Stomach (tissue), 8 donors: ENCODE measurements at regions not wholly inside any gene's neighbourhood (a gene's known extent, or its start where the extent isn't known, plus 50 kb on each side); places are given as distances from the start of the nearest gene placed in this dataset.

ENCODE experiments used
- DNase-seq, 2 donors: peaks; one replicate each; pipeline versions ENCODE4 v3.0.0 to v3.0.0-alpha.2; 2013 to 2019
- H3K27ac ChIP-seq, 5 donors: fragments of 200-600 bp in 4 of 5; sonication (generic) in 4 of 5; one replicate each; pipeline ENCODE4 v1.5.1; 2013 to 2019; ENCODE audit warnings: mild to moderate bottlenecking in 1 of 5, moderate library complexity in 1 of 5
- H3K27me3 ChIP-seq, 3 donors: fragments of 200-600 bp; sonication (generic); one replicate each; pipeline ENCODE4 v1.5.1; 2017 to 2019; ENCODE audit warnings: mixed run types in 1 of 3
- H3K36me3 ChIP-seq, 4 donors: fragments of 200-600 bp; sonication (generic); 1 replicate in 3 of 4; 2 replicates in 1 of 4; pipeline ENCODE4 v1.5.1; 2016 to 2019
- H3K4me1 ChIP-seq, 4 donors: fragments of 200-600 bp; sonication (generic); one replicate each; pipeline ENCODE4 v1.5.1; 2016 to 2019
- H3K4me3 ChIP-seq, 4 donors: fragments of 200-600 bp; sonication (generic) in 3 of 4; one replicate each; pipeline ENCODE4 v1.5.1; 2016 to 2019; ENCODE audit warnings: mild to moderate bottlenecking in 1 of 4
- H3K9me3 ChIP-seq, 4 donors: fragments of 200-600 bp; sonication (generic); one replicate each; pipeline ENCODE4 v1.5.1; 2016 to 2019
- CTCF ChIP-seq, 7 experiments: fragments of 450-650 bp in 4 of 7; fragments of 200-600 bp in 3 of 7; sonication (generic) in 3 of 7; IDR thresholded peaks; one replicate each; pipeline ENCODE4 v1.5.1; 2016 to 2019; ENCODE audit warnings: antibody characterized with exemption in 7 of 7, control low read depth in 2 of 7, mild to moderate bottlenecking in 1 of 7
- EP300 ChIP-seq: sonication (generic); formaldehyde crosslinking; IDR thresholded peaks from one replicate; pipeline ENCODE4 v1.6.1; 2017; ENCODE audit warnings: antibody characterized with exemption
- POLR2A ChIP-seq, 4 donors: fragments of 450-650 bp; IDR thresholded peaks; one replicate each; pipeline ENCODE4 v1.6.1; 2016; ENCODE audit warnings: antibody characterized with exemption in 4 of 4, control low read depth in 2 of 4, mild to moderate bottlenecking in 1 of 4, moderate library complexity in 1 of 4
- POLR2AphosphoS5 ChIP-seq, 3 donors: sonication (generic); formaldehyde crosslinking; IDR thresholded peaks; one replicate each; pipeline ENCODE4 v1.6.1; 2016; ENCODE audit warnings: antibody characterized with exemption in 3 of 3
- WGBS, 5 donors: extraction: QIAGEN DNeasy Blood & Tissue Kit in 3 of 5; methylation state at CpG; one replicate each; pipeline versions ENCODE4 v1.1.5 to v1.1.7; 2013 to 2018; 5-methylcytosine and 5-hydroxymethylcytosine counted together
- intact Hi-C: fragments of 100-400 bp; cut with DNase I; formaldehyde crosslinking; loops from one replicate; pipeline ENCODE4 v1.15.1; 2023; ENCODE audit warnings: low total_unique reads
- donor health status: healthy with polysubstance abuse.
- donor health status: Bipolar disorder and iron deficiency.
- donor health status: healthy.

- H3K4me1 ChIP-seq, result no peaks in the 10 kb centered on the region
- no peak for DNase-seq
- H3K4me3 ChIP-seq, result no peak overlapping the region
- H3K27ac ChIP-seq, result no peak overlapping the region
- H3K9me3 ChIP-seq, result no peaks in the 10 kb centered on the region
- TF ChIP-seq POLR2A (IDR thresholded peaks at IDR 0.05), result no peak
- no peak for TF ChIP-seq EP300
- TF ChIP-seq CTCF (IDR thresholded peaks at IDR 0.05), result no peak
- TF ChIP-seq POLR2AphosphoS5 (IDR thresholded peaks at IDR 0.05), result no peak
- intact Hi-C loops, result no loop called here
- peaks cover 0 to 37% (median 6%) of the 10 kb centered on the region in 3 donors for H3K27me3 ChIP-seq
- no peaks in the 10 kb centered on the region for H3K36me3 ChIP-seq
Measured at GRCh38 chr17:34116306-34116705, 138.8 kb upstream of the CCL2 start.

GRCh38 chr17:34117332-34117731, 137.8 kb upstream of the CCL2 start:
- no peaks in the 10 kb centered on the region for H3K4me1 ChIP-seq
- no peak overlapping the region for H3K27ac ChIP-seq
- TF ChIP-seq EP300 (no peak), POLR2A (IDR thresholded peaks at IDR 0.05) (no peak), POLR2AphosphoS5 (IDR thresholded peaks at IDR 0.05) (no peak), CTCF (IDR thresholded peaks at IDR 0.05) (no peak)
- intact Hi-C loops, result no loop called here
- H3K36me3 ChIP-seq, result no peaks in the 10 kb centered on the region
- no peak overlapping the region for H3K4me3 ChIP-seq
- 43 to 70% (median 64%) methylated on average over 3 of the region's 3 CpGs for WGBS, 5 donors
- H3K27me3 ChIP-seq, result peaks cover 0 to 43% (median 9%) of the 10 kb centered on the region in 3 donors
- DNase-seq, result no peak
- no peaks in the 10 kb centered on the region for H3K9me3 ChIP-seq

GRCh38 chr17:34117811-34118210, 137.3 kb upstream of the CCL2 start:
- no peak overlapping the region for H3K4me3 ChIP-seq
- no peak for TF ChIP-seq CTCF (IDR thresholded peaks at IDR 0.05)
- no peak for TF ChIP-seq POLR2A (IDR thresholded peaks at IDR 0.05)
- no peak for TF ChIP-seq POLR2AphosphoS5 (IDR thresholded peaks at IDR 0.05)
- TF ChIP-seq EP300, result no peak
- whole genome bisulfite sequencing, 5 donors, result 62 to 91% (median 75%) methylated on average over 1 of the region's 1 CpG
- no peak overlapping the region for H3K27ac ChIP-seq
- no peaks in the 10 kb centered on the region for H3K4me1 ChIP-seq
- H3K36me3 ChIP-seq, result no peaks in the 10 kb centered on the region
- no peak for DNase-seq
- peaks cover 0 to 43% (median 10%) of the 10 kb centered on the region in 3 donors for H3K27me3 ChIP-seq
- no peaks in the 10 kb centered on the region for H3K9me3 ChIP-seq
- intact Hi-C loops, result no loop called here

- no peaks in the 10 kb centered on the region for H3K4me1 ChIP-seq
- TF ChIP-seq POLR2A (IDR thresholded peaks at IDR 0.05) (no peak), CTCF (IDR thresholded peaks at IDR 0.05) (no peak), POLR2AphosphoS5 (IDR thresholded peaks at IDR 0.05) (no peak), EP300 (no peak)
- H3K27me3 ChIP-seq, result peaks cover 0 to 43% (median 13%) of the 10 kb centered on the region in 3 donors
- no peak overlapping the region for H3K27ac ChIP-seq
- no peaks in the 10 kb centered on the region for H3K36me3 ChIP-seq
- H3K4me3 ChIP-seq, result no peak overlapping the region
- 55 to 65% (median 64%) methylated on average over 3 of the region's 3 CpGs for WGBS, 5 donors
- no peaks in the 10 kb centered on the region for H3K9me3 ChIP-seq
- DNase-seq, result no peak
- intact Hi-C loops, result no loop called here
Measured at GRCh38 chr17:34118564-34118963, 136.5 kb upstream of the CCL2 start.
